Astrocyte of the spinal cord (primary cell): ENCODE measurements at regions not wholly inside any gene's neighbourhood (a gene's known extent, or its start where the extent isn't known, plus 50 kb on each side); places are given as distances from the start of the nearest gene placed in this dataset.
A peak's percentile ranks its signal among the peaks of the same experiment; 100 is the strongest.

Source experiments
- DNase-seq: peaks from one replicate; pipeline ENCODE4 v3.0.0; 2011; ENCODE audit warnings: low read depth, low spot score
- H3K4me3 ChIP-seq: 2 replicates; pipeline ENCODE4 v1.5.1; 2011; ENCODE audit warnings: low read depth, mild to moderate bottlenecking, low read length, moderate library complexity
- CTCF ChIP-seq: IDR thresholded peaks from 2 replicates; pipeline ENCODE4 v1.5.1; 2012; ENCODE audit warnings: low read depth, mild to moderate bottlenecking, low read length, inconsistent platforms
- in situ Hi-C: cut with HindIII; loops from 2 replicates; pipeline ENCODE4 v1.10.0; 2017; ENCODE audit warnings: low sequenced_read_pairs

GRCh38 chr16:6020162-6020985 lies 922.8 kb upstream of the EEF2KMT start:
- H3K4me3 ChIP-seq = no peak overlapping the region
- in situ Hi-C loops = no loop called here
- TF ChIP-seq CTCF = no peak
- no peak for DNase-seq

DNA sequence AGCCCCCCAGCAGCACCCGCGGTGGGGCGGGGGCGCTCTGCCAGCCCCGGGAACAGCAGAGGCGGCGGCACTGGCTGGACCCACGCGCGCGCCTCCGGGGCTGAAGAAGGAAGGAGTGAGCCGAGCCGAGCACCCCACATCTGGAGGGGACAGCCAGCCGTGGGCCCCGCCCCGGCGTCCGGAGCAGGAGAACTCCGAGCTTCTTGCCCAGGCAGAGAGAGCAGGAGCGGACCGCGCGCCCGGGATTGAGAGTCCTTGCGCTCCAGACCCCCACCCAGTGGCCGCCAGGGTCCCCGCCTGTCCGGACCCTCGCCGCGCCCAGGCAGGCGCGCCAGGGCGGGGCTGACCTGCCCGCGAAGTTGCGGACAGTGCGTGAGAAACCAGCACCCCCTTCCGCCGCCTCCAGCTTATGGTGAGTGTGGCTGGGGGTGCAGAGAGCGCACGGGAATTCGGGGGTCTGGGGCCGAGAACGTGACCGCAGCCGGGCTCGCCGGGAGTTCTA lies 921.9 kb upstream of the EEF2KMT start:
- TF ChIP-seq CTCF = no peak
- H3K4me3 ChIP-seq = no peak overlapping the region
- in situ Hi-C loops = no loop called here
- no peak for DNase-seq

DNA sequence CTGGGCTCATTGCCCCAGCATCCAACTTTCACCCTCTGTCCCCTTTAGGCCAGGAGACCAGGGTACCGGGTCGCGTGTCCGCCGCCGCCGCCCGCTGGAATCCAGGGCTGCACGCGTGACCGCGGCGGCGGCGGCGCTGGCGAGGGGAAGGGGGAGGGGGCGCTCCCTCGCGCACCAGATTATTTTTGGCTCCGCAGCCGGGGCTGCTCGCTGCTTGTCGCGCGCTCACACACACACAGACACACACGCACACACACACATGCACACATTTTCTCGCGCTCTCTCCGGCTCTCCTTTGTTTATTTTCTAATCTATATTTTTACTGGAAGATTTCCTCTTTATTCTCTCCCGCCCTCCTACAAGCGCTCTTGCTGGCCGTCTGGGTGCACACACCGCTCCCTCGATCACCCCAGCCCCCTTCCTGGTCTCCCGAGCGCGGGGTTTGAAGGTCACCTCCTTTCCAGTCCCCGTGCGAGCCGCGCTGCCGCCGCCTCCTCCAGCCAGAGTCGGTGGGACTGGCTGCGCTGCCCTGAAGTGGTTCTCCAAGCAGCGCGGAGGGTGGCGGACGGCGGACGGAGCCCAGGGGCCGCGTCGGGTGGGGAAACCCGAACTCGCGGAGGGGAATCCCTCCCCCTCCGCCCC lies 921.4 kb upstream of the EEF2KMT start:
- no peak overlapping the region for H3K4me3 ChIP-seq
- DNase-seq = no peak
- TF ChIP-seq CTCF = no peak
- in situ Hi-C loops = no loop called here

GRCh38 chr16:6016530-6017184 lies 919.1 kb upstream of the EEF2KMT start:
- DNase-seq = peak; percentile 36
- H3K4me3 ChIP-seq = no peak overlapping the region
- in situ Hi-C loops = no loop called here
- TF ChIP-seq CTCF = peak; percentile 47

- DNase-seq = no peak
- in situ Hi-C loops = no loop called here
- H3K4me3 ChIP-seq = no peak overlapping the region
- no peak for TF ChIP-seq CTCF
Measured at GRCh38 chr16:6012716-6013115, 915.1 kb upstream of the EEF2KMT start.

- in situ Hi-C loops = no loop called here
- no peak overlapping the region for H3K4me3 ChIP-seq
- no peak for TF ChIP-seq CTCF
- no peak for DNase-seq
Measured at GRCh38 chr16:6009151-6009550, 911.6 kb upstream of the EEF2KMT start.
